ENCODE measurements at regions not wholly inside any gene's neighbourhood (a gene's known extent, or its start where the extent isn't known, plus 50 kb on each side); places are given as distances from the start of the nearest gene placed in this dataset.

DNA sequence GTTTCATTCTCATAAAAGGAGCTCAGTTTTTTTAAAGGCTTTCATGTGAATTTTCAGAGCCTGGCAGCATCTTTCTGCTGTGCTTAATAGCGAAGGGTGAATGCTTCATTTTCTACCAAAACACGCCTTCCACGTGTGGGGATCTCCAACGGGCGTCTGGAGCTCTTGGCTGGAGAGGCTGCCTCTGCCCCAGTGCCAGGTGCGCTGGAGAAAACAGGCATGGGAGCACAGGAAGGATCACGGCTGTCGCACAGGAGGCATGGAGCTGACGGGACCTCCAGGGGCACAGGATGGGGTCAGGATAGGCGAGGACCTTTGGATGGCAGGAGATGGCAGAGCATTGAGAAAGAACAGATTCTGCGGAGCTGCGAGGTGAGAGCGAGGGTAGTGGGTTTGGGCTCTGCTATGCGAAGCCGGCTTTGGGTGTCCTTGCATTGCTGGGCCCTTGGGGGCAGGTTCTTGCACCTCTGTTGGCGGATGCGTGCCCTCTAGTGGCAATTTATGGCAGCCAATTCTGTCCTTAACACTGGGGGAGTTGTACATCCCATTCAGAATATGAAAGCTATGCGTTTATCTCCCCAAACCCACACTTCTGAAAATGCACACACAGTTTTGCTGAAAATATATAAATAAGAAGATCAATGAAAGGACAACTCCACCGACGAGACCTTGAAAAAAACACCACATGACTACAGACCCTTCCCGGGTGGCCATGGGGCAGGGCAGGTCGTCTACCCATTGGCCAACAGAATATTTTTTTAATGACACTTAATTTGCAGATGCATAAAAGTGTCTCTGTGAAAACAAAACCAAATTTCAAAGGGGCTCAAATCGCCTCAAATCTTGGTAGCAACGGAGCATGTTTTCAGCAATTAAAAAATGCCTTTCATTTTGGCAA, 90.4 kb upstream of the SLC35G4 start:
- peak; percentile 64 to 73 for DNase-seq
- Histone ChIP-seq H3K4me3 (replicated peaks in 1 of 3) (no peak overlapping the region), H3K27me3 (no peaks in the 10 kb centered on the region), H3K9me3 (no peaks in the 10 kb centered on the region), H3K27ac (no peak overlapping the region), H3K36me3 (no peaks in the 10 kb centered on the region), H3K4me1 (no peaks in the 10 kb centered on the region)
- intact Hi-C loops (cut with DNase I): no loop called here
- WGBS, 2 donors: 52 to 56% methylated on average over 24 of the region's 24 CpGs
- TF ChIP-seq CTCF (IDR thresholded peaks at IDR 0.05) (peak in 5 of 6 experiments; percentile 18 to 76 (median 61)), POLR2A (IDR thresholded peaks at IDR 0.05) (no peak)

DNA sequence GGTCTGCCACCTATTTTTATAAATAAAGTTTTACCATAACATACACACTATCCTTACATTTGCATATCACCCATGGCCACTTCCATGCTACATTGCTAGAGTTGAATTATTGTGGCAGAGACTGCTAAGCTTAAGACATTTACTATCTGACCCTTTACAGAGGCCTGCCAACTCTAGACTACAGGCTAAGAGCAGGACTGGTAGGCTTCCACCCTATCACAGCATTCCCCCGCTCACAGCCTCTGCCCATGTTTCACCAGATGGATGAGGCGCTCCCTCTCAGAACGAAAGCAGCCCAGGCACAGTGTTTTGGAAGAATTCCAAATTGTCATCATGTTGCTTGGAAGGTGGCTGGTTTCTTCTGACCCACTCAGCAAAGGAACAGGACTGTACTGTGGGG, 91.7 kb upstream of the SLC35G4 start:
- Histone ChIP-seq H3K27me3 (no peaks in the 10 kb centered on the region), H3K4me1 (no peaks in the 10 kb centered on the region), H3K9me3 (no peaks in the 10 kb centered on the region), H3K36me3 (no peaks in the 10 kb centered on the region), H3K27ac (no peak overlapping the region), H3K4me3 (replicated peaks in 1 of 3) (no peak overlapping the region)
- no peak for DNase-seq
- WGBS, 2 donors: 57 to 90% methylated on average over 2 to 3 of the region's 3 CpGs
- intact Hi-C loops (cut with DNase I): no loop called here
- TF ChIP-seq CTCF (IDR thresholded peaks at IDR 0.05) (no peak), POLR2A (IDR thresholded peaks at IDR 0.05) (no peak)

GRCh38 chr18:11516751-11517503, 92.5 kb upstream of the SLC35G4 start:
- intact Hi-C loops (cut with DNase I): no loop called here
- no peaks in the 10 kb centered on the region for H3K9me3 ChIP-seq
- H3K4me1 ChIP-seq: no peaks in the 10 kb centered on the region
- TF ChIP-seq POLR2A (IDR thresholded peaks at IDR 0.05) (no peak), CTCF (IDR thresholded peaks at IDR 0.05) (no peak)
- H3K4me3 ChIP-seq (replicated peaks in 1 of 3): no peak overlapping the region
- H3K27ac ChIP-seq: no peak overlapping the region
- no peaks in the 10 kb centered on the region for H3K27me3 ChIP-seq
- no peak for DNase-seq
- no peaks in the 10 kb centered on the region for H3K36me3 ChIP-seq
- WGBS, 2 donors: 77 to 83% methylated on average over 14 of the region's 14 CpGs

DNA sequence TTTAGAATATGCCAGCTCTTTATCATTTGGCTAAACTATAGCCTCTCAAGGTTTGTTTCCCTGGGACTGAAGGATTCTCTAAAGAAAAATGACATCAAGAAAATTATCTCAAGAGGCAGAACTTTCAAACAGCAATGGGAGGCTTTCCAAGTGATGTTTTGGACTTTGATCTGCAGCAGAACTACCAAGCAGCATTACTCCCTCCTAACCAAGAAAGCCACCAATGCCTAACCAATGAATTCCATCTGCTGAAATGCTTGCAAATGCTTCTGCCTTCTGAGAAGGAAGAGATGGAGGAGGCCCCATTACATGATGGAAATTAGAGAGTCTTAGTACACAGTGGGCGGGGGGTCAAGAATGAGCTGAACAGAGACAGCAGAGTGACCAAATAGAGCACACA, 95.1 kb upstream of the SLC35G4 start:
- Histone ChIP-seq H3K4me3 (replicated peaks in 1 of 3) (no peak overlapping the region), H3K27me3 (no peaks in the 10 kb centered on the region), H3K36me3 (no peaks in the 10 kb centered on the region), H3K27ac (no peak overlapping the region), H3K9me3 (no peaks in the 10 kb centered on the region), H3K4me1 (no peaks in the 10 kb centered on the region)
- no peak for DNase-seq
- TF ChIP-seq POLR2A (IDR thresholded peaks at IDR 0.05) (no peak), CTCF (IDR thresholded peaks at IDR 0.05) (no peak)
- 75 to 93% methylated on average over 1 of the region's 1 CpG for WGBS, 2 donors
- intact Hi-C loops (cut with DNase I): no loop called here

Measured in thyroid gland (tissue), 4 donors.